SU-DHL-6 (cell line): ENCODE measurements at regions not wholly inside any gene's neighbourhood (a gene's known extent, or its start where the extent isn't known, plus 50 kb on each side); places are given as distances from the start of the nearest gene placed in this dataset.
A peak's percentile ranks its signal among the peaks of the same experiment; 100 is the strongest.

Source experiments
- H2AFZ ChIP-seq: fragments of 200-600 bp; sonication (generic); 2 replicates; pipeline ENCODE4 v1.6.1; 2014; ENCODE audit warnings: low read depth, mild to moderate bottlenecking, moderate library complexity, mixed read lengths, antibody characterized with exemption, low read length; ENCODE audit not compliant: severe bottlenecking
- H3F3A ChIP-seq: fragments of 200-600 bp; shearing (Covaris generic); 2 replicates; pipeline ENCODE4 v1.6.0; 2016; ENCODE audit warnings: antibody characterized with exemption, mild to moderate bottlenecking; ENCODE audit not compliant: insufficient read depth
- H3K27ac ChIP-seq: fragments of 200-600 bp; sonication (generic); 2 replicates; pipeline ENCODE4 v1.5.1; 2016; ENCODE audit warnings: low read depth, mild to moderate bottlenecking, low read length, moderate library complexity, mixed read lengths
- H3K27me3 ChIP-seq: fragments of 200-600 bp; sonication (generic), shearing (Covaris generic); 2 replicates; pipeline ENCODE4 v1.6.0; 2014; ENCODE audit warnings: mild to moderate bottlenecking, low read length
- H3K36me3 ChIP-seq: fragments of 200-600 bp; sonication (generic); 2 replicates; pipeline ENCODE4 v1.6.1; 2014; ENCODE audit warnings: mild to moderate bottlenecking, low read length, mixed read lengths
- H3K4me2 ChIP-seq: fragments of 300-600, 200-600 bp; shearing (Covaris generic), sonication (generic); 2 replicates; pipeline ENCODE4 v1.6.0; 2014; ENCODE audit warnings: low read length, low read depth, mild to moderate bottlenecking; ENCODE audit not compliant: poor library complexity, severe bottlenecking
- H3K4me3 ChIP-seq: fragments of 200-600 bp; sonication (generic); 2 replicates; pipeline ENCODE4 v1.5.1; 2014; ENCODE audit warnings: antibody characterized with exemption, low read length, mild to moderate bottlenecking, mixed read lengths; ENCODE audit not compliant: insufficient read depth, poor library complexity, severe bottlenecking
- H3K79me2 ChIP-seq: fragments of 200-600 bp; sonication (generic); 2 replicates; pipeline ENCODE4 v1.6.1; 2014; ENCODE audit warnings: mild to moderate bottlenecking, low read length, moderate library complexity; ENCODE audit not compliant: insufficient read depth
- H3K9ac ChIP-seq: fragments of 200-600 bp; sonication (generic); 2 replicates; pipeline ENCODE4 v1.7.0; 2014; ENCODE audit warnings: mild to moderate bottlenecking, low read length
- H3K9me2 ChIP-seq: fragments of 200-600 bp; sonication (generic); replicated peaks from 2 replicates; pipeline ENCODE4 v1.6.1; 2014; ENCODE audit warnings: low read length; ENCODE audit not compliant: insufficient read depth
- H3K9me3 ChIP-seq: fragments of 200-600 bp; sonication (generic); 2 replicates; pipeline ENCODE4 v1.6.1; 2014; ENCODE audit warnings: low read length, mixed read lengths; ENCODE audit not compliant: insufficient read depth
- H4K20me1 ChIP-seq: fragments of 200-600 bp; sonication (generic); 2 replicates; pipeline ENCODE4 v1.6.1; 2014; ENCODE audit warnings: low read depth, mild to moderate bottlenecking, antibody characterized with exemption, low read length, moderate library complexity, mixed read lengths
- EZH2phosphoT487 ChIP-seq: fragments of 200-600 bp; sonication (generic), shearing (Covaris generic); conservative IDR thresholded peaks from 2 replicates; pipeline ENCODE4 v1.6.1; 2018; ENCODE audit warnings: mild to moderate bottlenecking, antibody characterized with exemption, low read length, moderate library complexity, mixed read lengths
- TF ChIP-seq, protein P1 (sequence below): fragments of 200-600 bp; sonication (generic); IDR thresholded peaks from one replicate; pipeline ENCODE4 v1.5.1; 2017; ENCODE audit warnings: antibody characterized with exemption, mild to moderate bottlenecking, low read length, moderate library complexity; ENCODE audit not compliant: insufficient read depth, poor library complexity, severe bottlenecking

DNA sequence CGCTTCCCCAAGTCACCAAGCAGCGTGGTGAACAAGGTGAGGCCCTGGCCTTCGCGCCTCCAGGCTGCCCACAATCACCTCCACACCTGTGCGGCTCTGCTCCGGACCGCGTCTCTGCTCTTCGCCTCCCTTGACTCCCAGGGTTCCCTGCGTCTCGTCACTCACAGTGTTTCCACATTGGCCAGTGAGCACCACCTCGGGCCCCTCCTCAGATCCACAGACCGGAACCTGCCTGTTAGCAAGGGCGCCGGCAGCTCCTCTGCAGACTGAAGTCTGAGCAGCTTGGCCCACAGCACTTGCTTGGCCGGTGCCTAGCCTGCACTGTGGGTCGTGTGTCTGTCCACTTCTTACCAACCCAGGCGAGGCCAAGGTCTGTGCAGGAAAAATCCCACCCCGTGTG lies 155.3 kb upstream of the ALKAL2 start:
- H3K4me3 ChIP-seq, result no peak overlapping the region
- H3K9me3 ChIP-seq, result no peaks in the 10 kb centered on the region
- H3K27me3 ChIP-seq, result no peaks in the 10 kb centered on the region
- H3K9me2 ChIP-seq, result no peaks in the 10 kb centered on the region
- TF ChIP-seq EZH2phosphoT487, result no peak
- TF ChIP-seq, protein P1, sequence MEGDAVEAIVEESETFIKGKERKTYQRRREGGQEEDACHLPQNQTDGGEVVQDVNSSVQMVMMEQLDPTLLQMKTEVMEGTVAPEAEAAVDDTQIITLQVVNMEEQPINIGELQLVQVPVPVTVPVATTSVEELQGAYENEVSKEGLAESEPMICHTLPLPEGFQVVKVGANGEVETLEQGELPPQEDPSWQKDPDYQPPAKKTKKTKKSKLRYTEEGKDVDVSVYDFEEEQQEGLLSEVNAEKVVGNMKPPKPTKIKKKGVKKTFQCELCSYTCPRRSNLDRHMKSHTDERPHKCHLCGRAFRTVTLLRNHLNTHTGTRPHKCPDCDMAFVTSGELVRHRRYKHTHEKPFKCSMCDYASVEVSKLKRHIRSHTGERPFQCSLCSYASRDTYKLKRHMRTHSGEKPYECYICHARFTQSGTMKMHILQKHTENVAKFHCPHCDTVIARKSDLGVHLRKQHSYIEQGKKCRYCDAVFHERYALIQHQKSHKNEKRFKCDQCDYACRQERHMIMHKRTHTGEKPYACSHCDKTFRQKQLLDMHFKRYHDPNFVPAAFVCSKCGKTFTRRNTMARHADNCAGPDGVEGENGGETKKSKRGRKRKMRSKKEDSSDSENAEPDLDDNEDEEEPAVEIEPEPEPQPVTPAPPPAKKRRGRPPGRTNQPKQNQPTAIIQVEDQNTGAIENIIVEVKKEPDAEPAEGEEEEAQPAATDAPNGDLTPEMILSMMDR, result no peak
- H2AFZ ChIP-seq, result peak overlapping the region; percentile 60
- peak overlapping the region; percentile 38 for H3K4me2 ChIP-seq
- no peaks in the 10 kb centered on the region for H3K79me2 ChIP-seq
- H4K20me1 ChIP-seq, result no peaks in the 10 kb centered on the region
- no peak overlapping the region for H3K9ac ChIP-seq
- H3K36me3 ChIP-seq, result no peaks in the 10 kb centered on the region
- H3F3A ChIP-seq, result no peaks in the 10 kb centered on the region
- no peak overlapping the region for H3K27ac ChIP-seq

DNA sequence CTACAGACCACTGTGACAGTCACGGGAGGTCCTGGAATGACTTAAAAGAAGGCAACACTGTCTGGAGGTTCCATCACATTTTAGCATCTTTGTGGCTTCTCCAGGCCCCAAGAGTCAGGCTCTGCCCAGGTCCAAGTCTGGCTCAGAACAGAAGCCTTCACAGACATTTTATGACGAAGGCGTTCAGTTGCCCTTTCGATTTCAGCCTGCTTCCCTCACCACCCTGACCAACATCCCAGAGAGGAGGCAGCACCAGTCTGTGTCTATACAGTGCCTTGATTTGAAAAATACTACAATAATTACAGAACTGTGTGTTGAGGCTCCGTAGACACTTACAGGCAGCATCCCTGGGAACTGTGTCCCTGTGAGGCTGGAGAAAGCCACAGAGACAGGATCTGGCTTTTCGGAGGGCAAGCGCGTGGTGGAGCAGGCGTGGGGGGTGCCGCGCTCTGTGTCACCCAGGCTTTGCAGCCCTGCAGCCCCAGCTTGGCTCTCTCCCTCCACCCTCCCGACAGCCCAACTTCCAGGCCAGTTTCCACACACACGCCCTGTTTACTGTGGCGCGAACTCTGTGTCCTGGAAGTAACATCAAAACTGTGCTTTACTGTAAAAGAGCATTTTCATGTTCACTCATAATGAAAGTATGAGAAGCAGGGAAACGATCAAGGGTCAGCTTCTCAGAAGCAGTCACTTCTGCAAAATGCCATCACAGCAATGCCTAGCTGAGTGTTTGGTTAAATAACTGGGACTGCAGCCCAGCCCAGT lies 153.5 kb upstream of the ALKAL2 start:
- Histone ChIP-seq H3K9me3 (no peaks in the 10 kb centered on the region), H3K4me3 (no peak overlapping the region), H3K9ac (peak overlapping the region; percentile 31; the same call in 1 of the 2 replicates), H3K9me2 (no peaks in the 10 kb centered on the region), H3K36me3 (no peaks in the 10 kb centered on the region), H2AFZ (no peak overlapping the region), H3K27ac (no peak overlapping the region), H4K20me1 (no peaks in the 10 kb centered on the region), H3K27me3 (no peaks in the 10 kb centered on the region), H3K4me2 (peak overlapping the region; percentile 45), H3F3A (peaks cover 5% of the 10 kb centered on the region), H3K79me2 (no peaks in the 10 kb centered on the region)
- TF ChIP-seq EZH2phosphoT487, result no peak
- TF ChIP-seq, protein P1, result no peak

DNA sequence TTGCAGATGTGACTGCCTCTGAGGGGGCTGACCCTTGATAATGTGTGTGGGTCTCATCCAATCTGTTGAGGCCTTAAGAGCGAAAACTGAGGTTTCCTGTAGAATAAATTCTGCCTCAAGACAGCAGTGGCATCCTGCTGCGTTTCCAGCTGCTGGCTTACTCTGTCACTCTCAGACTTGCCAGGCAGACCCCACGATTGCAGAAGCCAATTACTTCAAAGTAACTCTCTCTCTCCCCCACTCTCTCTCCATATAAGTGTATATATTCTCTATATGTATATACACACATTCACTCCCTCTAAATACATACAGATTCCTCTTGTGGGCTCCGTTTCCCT lies 152.5 kb upstream of the ALKAL2 start:
- no peaks in the 10 kb centered on the region for H4K20me1 ChIP-seq
- H2AFZ ChIP-seq, result peak overlapping the region; percentile 72
- no peak overlapping the region for H3K27ac ChIP-seq
- H3K9ac ChIP-seq, result no peak overlapping the region
- no peaks in the 10 kb centered on the region for H3K79me2 ChIP-seq
- no peak overlapping the region for H3K4me3 ChIP-seq
- H3F3A ChIP-seq, result peaks cover 5% of the 10 kb centered on the region
- H3K9me3 ChIP-seq, result no peaks in the 10 kb centered on the region
- H3K4me2 ChIP-seq, result peak overlapping the region; percentile 45
- H3K9me2 ChIP-seq, result no peaks in the 10 kb centered on the region
- TF ChIP-seq, protein P1, result no peak
- TF ChIP-seq EZH2phosphoT487, result no peak
- H3K36me3 ChIP-seq, result no peaks in the 10 kb centered on the region
- H3K27me3 ChIP-seq, result no peaks in the 10 kb centered on the region
